Astrocyte (in vitro differentiated cells and primary cell): ENCODE measurements at regions not wholly inside any gene's neighbourhood (a gene's known extent, or its start where the extent isn't known, plus 50 kb on each side); places are given as distances from the start of the nearest gene placed in this dataset.

ENCODE experiments used
- EZH2 ChIP-seq: IDR thresholded peaks from 2 replicates; pipeline ENCODE4 v1.6.1; 2012; ENCODE audit warnings: mild to moderate bottlenecking, low read length, inconsistent platforms; ENCODE audit not compliant: insufficient read depth
- TF ChIP-seq, protein P1 (sequence below): IDR thresholded peaks from 2 replicates; pipeline ENCODE4 v1.5.1; 2011; ENCODE audit warnings: low read depth, mild to moderate bottlenecking, inconsistent platforms, low read length, moderate library complexity; ENCODE audit not compliant: insufficient read depth

DNA sequence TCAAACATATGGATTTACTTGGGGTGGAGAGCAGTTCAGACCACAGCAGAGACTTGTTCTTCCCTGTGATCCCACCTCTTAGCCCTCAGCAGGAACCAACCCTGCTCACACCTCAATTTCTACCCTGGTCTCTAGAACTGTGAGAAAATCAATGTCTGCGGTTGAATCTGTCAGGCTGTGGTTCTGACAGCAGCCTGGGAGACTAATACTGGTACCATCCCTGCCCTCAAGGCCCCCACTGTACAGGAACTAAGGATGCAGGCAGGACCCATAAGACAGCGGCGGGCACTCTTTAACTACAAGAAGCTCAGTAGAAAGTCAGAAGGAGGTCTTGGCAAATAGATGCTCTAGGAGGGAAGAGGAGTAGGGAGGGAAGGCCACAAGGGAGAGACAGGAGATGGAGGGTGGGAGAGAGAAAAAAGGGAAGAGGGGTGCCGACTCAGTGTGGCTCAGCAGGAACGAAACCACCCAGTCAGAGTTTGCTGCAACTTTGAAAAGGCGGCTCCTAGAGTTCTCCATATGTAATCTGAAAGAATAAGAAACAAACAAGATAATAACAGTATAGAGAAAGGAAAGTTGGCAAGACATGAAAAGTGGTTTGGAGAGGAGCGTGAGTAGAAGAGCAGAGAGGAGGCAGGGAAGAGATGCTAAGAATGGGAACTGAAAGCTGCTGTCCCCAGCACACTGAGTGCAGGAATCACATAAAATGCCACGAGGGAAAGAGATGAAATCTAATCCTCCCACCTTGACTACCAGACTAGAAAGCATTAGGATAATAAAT is 323.9 kb upstream of the ID2 start:
- TF ChIP-seq, protein P1, sequence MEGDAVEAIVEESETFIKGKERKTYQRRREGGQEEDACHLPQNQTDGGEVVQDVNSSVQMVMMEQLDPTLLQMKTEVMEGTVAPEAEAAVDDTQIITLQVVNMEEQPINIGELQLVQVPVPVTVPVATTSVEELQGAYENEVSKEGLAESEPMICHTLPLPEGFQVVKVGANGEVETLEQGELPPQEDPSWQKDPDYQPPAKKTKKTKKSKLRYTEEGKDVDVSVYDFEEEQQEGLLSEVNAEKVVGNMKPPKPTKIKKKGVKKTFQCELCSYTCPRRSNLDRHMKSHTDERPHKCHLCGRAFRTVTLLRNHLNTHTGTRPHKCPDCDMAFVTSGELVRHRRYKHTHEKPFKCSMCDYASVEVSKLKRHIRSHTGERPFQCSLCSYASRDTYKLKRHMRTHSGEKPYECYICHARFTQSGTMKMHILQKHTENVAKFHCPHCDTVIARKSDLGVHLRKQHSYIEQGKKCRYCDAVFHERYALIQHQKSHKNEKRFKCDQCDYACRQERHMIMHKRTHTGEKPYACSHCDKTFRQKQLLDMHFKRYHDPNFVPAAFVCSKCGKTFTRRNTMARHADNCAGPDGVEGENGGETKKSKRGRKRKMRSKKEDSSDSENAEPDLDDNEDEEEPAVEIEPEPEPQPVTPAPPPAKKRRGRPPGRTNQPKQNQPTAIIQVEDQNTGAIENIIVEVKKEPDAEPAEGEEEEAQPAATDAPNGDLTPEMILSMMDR = no peak
- TF ChIP-seq EZH2 = no peak
